ENCODE measurements at regions not wholly inside any gene's neighbourhood (a gene's known extent, or its start where the extent isn't known, plus 50 kb on each side); places are given as distances from the start of the nearest gene placed in this dataset.

GRCh38 chr13:47310401-47310800 is 413.5 kb upstream of the HTR2A start:
- no peak for DNase-seq (ENCODE audit: insufficient read length, low spot score)
- no peak for FAIRE-seq
- TF ChIP-seq SPI1 (IDR thresholded peaks at IDR 0.05; ENCODE audit: low read depth, low read length): no peak

GRCh38 chr13:47306991-47307390 is 410.1 kb upstream of the HTR2A start:
- TF ChIP-seq POLR2AphosphoS5 (IDR thresholded peaks at IDR 0.05; ENCODE audit: low read depth, low read length) (no peak), TAF1 (IDR thresholded peaks at IDR 0.05; ENCODE audit: low read depth, low read length) (no peak), POLR2A (IDR thresholded peaks at IDR 0.05; ENCODE audit: low read depth, low read length) (no peak), PAX5 (IDR thresholded peaks at IDR 0.05; ENCODE audit: insufficient read depth, low read length, severe bottlenecking) (no peak), POU2F2 (IDR thresholded peaks at IDR 0.05; ENCODE audit: low read depth, low read length) (no peak), SPI1 (IDR thresholded peaks at IDR 0.05; ENCODE audit: low read depth, low read length) (no peak)
- DNase-seq (ENCODE audit: insufficient read length, low spot score) (no peak), FAIRE-seq (no peak)

GRCh38 chr13:47303626-47304025 is 406.8 kb upstream of the HTR2A start:
- no peak for FAIRE-seq
- no peak for DNase-seq (ENCODE audit: insufficient read length, low spot score)
- no peak for TF ChIP-seq POLR2A (IDR thresholded peaks at IDR 0.05; ENCODE audit: low read depth, low read length)
- no peak for TF ChIP-seq SPI1 (IDR thresholded peaks at IDR 0.05; ENCODE audit: low read depth, low read length)
- TF ChIP-seq POLR2AphosphoS5 (IDR thresholded peaks at IDR 0.05; ENCODE audit: low read depth, low read length): no peak
- no peak for TF ChIP-seq POU2F2 (IDR thresholded peaks at IDR 0.05; ENCODE audit: low read depth, low read length)
- TF ChIP-seq TAF1 (IDR thresholded peaks at IDR 0.05; ENCODE audit: low read depth, low read length): no peak
- no peak for TF ChIP-seq PAX5 (IDR thresholded peaks at IDR 0.05; ENCODE audit: insufficient read depth, low read length, severe bottlenecking)

DNA sequence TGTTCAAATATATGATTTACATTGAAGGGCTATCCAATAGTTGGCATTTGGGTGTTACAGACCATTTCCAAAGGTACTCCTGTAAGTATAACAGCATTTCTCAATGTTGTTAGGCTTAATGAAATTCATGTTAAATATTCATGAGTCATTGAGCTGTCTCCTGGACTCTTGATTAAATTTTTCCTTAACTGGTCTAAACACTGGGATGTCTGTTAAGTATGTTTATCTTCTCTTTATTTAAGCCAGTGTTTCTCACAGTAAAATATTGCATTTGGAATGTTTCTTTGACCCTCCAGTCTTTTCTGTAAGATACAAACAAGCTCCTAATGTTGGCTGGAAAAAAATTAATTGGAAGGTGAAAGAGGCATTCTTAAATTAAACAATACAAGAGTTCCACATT is 402.5 kb upstream of the HTR2A start:
- FAIRE-seq: no peak
- no peak for TF ChIP-seq SPI1 (IDR thresholded peaks at IDR 0.05; ENCODE audit: low read depth, low read length)
- TF ChIP-seq POU2F2 (IDR thresholded peaks at IDR 0.05; ENCODE audit: low read depth, low read length): no peak
- TF ChIP-seq POLR2A (IDR thresholded peaks at IDR 0.05; ENCODE audit: low read depth, low read length): no peak

DNA sequence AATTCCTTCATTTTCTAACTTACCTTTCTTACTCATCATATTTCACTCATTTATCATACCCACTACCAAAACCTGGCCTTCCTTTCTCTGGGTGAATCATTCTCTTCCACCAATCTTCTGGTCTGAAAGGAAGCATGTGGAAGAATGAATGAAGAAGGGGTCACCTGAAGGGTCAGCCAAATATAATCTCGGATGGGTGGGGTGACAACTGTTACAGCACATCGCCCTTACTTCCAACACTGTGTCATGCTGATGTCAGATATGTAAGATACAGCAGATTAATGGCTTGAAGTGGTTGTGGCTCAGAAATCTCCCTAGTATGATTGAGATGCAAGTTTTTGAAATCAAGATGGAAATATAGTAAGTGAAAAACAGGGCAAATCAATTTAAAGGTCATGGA is 401.7 kb upstream of the HTR2A start:
- DNase-seq (ENCODE audit: insufficient read length, low spot score): no peak
- no peak for FAIRE-seq
- TF ChIP-seq POLR2AphosphoS5 (IDR thresholded peaks at IDR 0.05; ENCODE audit: low read depth, low read length) (no peak), PAX5 (IDR thresholded peaks at IDR 0.05; ENCODE audit: insufficient read depth, low read length, severe bottlenecking) (no peak), SPI1 (IDR thresholded peaks at IDR 0.05; ENCODE audit: low read depth, low read length) (no peak), POU2F2 (IDR thresholded peaks at IDR 0.05; ENCODE audit: low read depth, low read length) (no peak), POLR2A (IDR thresholded peaks at IDR 0.05; ENCODE audit: low read depth, low read length) (no peak), TAF1 (IDR thresholded peaks at IDR 0.05; ENCODE audit: low read depth, low read length) (no peak)

More for the DNA sequence above, 402.5 kb upstream of the HTR2A start:
- no peak for DNase-seq (ENCODE audit: insufficient read length, low spot score)

DNA sequence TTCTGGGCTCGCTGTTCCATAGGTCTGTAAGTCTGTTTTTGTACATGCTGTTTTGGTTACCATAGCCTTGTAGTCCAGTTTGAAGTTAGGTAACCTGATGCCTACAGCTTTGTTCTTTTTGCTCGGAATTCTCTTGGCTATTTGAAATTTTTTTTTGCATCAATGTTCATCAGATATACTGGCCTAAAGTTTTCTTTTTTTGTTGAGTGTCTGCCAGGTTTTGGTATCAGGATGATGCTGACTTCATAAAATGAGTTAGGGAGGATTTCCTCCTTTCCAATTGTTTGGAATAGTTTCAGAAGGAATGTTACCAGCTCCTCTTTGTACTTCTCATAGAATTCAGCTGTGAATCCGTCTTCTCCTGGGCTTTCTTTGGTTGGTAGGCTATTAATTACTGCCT is 397.8 kb upstream of the HTR2A start:
- FAIRE-seq: no peak
- no peak for DNase-seq (ENCODE audit: insufficient read length, low spot score)
- TF ChIP-seq POU2F2 (IDR thresholded peaks at IDR 0.05; ENCODE audit: low read depth, low read length): no peak
- TF ChIP-seq PAX5 (IDR thresholded peaks at IDR 0.05; ENCODE audit: insufficient read depth, low read length, severe bottlenecking): no peak
- TF ChIP-seq POLR2A (IDR thresholded peaks at IDR 0.05; ENCODE audit: low read depth, low read length): no peak
- TF ChIP-seq TAF1 (IDR thresholded peaks at IDR 0.05; ENCODE audit: low read depth, low read length): no peak
- no peak for TF ChIP-seq SPI1 (IDR thresholded peaks at IDR 0.05; ENCODE audit: low read depth, low read length)
- TF ChIP-seq POLR2AphosphoS5 (IDR thresholded peaks at IDR 0.05; ENCODE audit: low read depth, low read length): no peak

DNA sequence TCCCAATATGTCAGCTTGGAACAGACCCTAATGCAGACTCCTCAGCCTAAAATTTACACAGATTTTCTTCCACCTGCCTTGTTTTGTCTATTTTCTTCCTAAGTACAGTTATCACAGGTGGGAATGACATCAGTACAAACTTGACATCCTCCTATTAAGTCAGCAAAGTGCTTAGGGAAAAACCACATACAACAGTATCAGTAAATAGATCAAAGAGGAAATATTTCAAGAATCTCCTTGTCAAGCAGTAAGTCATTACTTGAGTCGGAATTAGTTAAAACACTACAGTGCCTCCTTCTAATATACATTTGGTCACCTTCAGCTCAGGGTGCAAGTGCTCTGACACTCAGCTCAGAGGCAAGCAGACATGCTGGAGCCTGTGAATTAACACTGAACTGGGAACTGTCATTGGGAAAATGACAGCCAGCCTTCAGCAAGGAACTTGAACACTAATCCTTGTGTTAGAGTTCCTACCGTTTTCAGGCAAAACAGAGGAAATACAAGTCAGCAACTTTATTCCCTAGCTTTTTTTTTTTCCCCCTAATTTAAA is 394.3 kb upstream of the HTR2A start:
- no peak for FAIRE-seq
- no peak for DNase-seq (ENCODE audit: insufficient read length, low spot score)

GRCh38 chr13:47289567-47289966 is 392.7 kb upstream of the HTR2A start:
- TF ChIP-seq PAX5 (IDR thresholded peaks at IDR 0.05; ENCODE audit: insufficient read depth, low read length, severe bottlenecking) (no peak), POLR2A (IDR thresholded peaks at IDR 0.05; ENCODE audit: low read depth, low read length) (no peak), SPI1 (IDR thresholded peaks at IDR 0.05; ENCODE audit: low read depth, low read length) (no peak), TAF1 (IDR thresholded peaks at IDR 0.05; ENCODE audit: low read depth, low read length) (no peak)
- FAIRE-seq (no peak), DNase-seq (ENCODE audit: insufficient read length, low spot score) (no peak)

More for the DNA sequence above, 394.3 kb upstream of the HTR2A start:
- TF ChIP-seq SPI1 (IDR thresholded peaks at IDR 0.05; ENCODE audit: low read depth, low read length) (no peak), POLR2AphosphoS5 (IDR thresholded peaks at IDR 0.05; ENCODE audit: low read depth, low read length) (no peak), POU2F2 (IDR thresholded peaks at IDR 0.05; ENCODE audit: low read depth, low read length) (no peak), TAF1 (IDR thresholded peaks at IDR 0.05; ENCODE audit: low read depth, low read length) (no peak), POLR2A (IDR thresholded peaks at IDR 0.05; ENCODE audit: low read depth, low read length) (no peak), PAX5 (IDR thresholded peaks at IDR 0.05; ENCODE audit: insufficient read depth, low read length, severe bottlenecking) (no peak)

DNA sequence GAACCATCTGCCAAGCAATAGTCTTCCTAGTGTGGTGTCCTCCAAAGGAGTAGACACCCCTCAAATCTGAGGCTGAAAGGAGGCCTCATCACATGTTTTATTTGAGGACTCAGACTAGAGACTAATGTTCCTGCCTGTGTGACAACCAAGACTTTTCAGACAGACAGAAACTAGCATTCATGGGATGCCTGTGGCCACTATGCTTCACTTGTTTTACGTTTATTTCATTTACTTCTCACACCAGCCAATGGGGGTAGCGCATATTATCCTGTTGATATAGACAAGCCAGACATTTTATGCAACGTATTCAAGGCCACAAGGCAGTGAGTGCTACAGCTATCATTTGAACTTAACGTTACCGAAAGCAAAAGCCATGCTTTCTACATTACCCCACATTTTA is 391.7 kb upstream of the HTR2A start:
- no peak for FAIRE-seq

DNA sequence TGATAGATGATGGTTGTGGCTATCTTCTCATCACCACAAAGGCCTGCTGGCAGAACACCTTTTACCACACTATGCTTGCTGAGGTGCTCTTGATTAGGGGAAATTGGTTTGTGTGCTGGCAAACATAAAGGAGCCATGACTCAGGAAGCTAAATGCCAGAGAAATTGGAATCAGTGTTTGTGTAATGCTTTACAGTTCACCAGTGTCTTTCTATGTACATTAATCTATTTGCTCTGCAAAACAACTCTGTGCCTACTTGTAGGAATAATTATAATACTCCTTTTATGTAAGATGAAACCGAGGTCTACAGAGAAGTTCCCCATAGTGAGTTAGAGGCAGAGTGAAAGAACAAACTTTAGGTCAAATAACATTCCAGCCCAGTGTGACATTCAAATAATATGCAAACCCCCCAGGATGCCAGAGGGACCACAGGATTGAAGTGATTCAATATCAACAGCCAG is 390.5 kb upstream of the HTR2A start:
- FAIRE-seq (no peak), DNase-seq (ENCODE audit: insufficient read length, low spot score) (no peak)
- no peak for TF ChIP-seq POLR2A (IDR thresholded peaks at IDR 0.05; ENCODE audit: low read depth, low read length)
- no peak for TF ChIP-seq POU2F2 (IDR thresholded peaks at IDR 0.05; ENCODE audit: low read depth, low read length)
- no peak for TF ChIP-seq TAF1 (IDR thresholded peaks at IDR 0.05; ENCODE audit: low read depth, low read length)
- no peak for TF ChIP-seq SPI1 (IDR thresholded peaks at IDR 0.05; ENCODE audit: low read depth, low read length)
- TF ChIP-seq PAX5 (IDR thresholded peaks at IDR 0.05; ENCODE audit: insufficient read depth, low read length, severe bottlenecking): no peak
- no peak for TF ChIP-seq POLR2AphosphoS5 (IDR thresholded peaks at IDR 0.05; ENCODE audit: low read depth, low read length)

More for the DNA sequence above, 391.7 kb upstream of the HTR2A start:
- no peak for TF ChIP-seq POLR2AphosphoS5 (IDR thresholded peaks at IDR 0.05; ENCODE audit: low read depth, low read length)
- no peak for TF ChIP-seq POLR2A (IDR thresholded peaks at IDR 0.05; ENCODE audit: low read depth, low read length)
- no peak for TF ChIP-seq PAX5 (IDR thresholded peaks at IDR 0.05; ENCODE audit: insufficient read depth, low read length, severe bottlenecking)
- TF ChIP-seq TAF1 (IDR thresholded peaks at IDR 0.05; ENCODE audit: low read depth, low read length): no peak
- TF ChIP-seq SPI1 (IDR thresholded peaks at IDR 0.05; ENCODE audit: low read depth, low read length): no peak
- TF ChIP-seq POU2F2 (IDR thresholded peaks at IDR 0.05; ENCODE audit: low read depth, low read length): no peak
- DNase-seq (ENCODE audit: insufficient read length, low spot score): no peak
